ENCODE measurements at regions not wholly inside any gene's neighbourhood (a gene's known extent, or its start where the extent isn't known, plus 50 kb on each side); places are given as distances from the start of the nearest gene placed in this dataset.
"Not testable (repeated sequence)": the region's sequence is repeated elsewhere in the genome, so short reads cannot be mapped to it uniquely, and the experiment has no call there.

DNA sequence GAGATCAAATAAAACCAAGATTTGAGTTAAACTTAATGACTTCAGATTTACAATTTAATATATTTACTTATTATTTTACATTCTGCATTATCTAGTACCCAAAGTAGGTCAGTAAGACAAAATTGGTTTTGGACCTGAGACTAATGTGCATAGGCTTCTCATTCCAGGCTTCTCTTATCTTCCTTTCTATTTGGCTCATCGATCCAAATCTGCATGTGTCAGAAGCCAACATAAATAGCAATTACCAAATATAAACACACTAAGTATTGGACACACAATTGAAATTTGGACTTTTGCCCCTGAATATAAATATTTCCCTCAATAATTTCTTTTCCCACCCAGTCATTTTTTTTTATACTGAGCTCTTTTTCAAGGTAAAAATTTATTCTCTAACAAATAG, 290.6 kb upstream of the ARHGEF26 start:
- DNase-seq (ENCODE audit: low read depth in 2 of 2) = no peak

DNA sequence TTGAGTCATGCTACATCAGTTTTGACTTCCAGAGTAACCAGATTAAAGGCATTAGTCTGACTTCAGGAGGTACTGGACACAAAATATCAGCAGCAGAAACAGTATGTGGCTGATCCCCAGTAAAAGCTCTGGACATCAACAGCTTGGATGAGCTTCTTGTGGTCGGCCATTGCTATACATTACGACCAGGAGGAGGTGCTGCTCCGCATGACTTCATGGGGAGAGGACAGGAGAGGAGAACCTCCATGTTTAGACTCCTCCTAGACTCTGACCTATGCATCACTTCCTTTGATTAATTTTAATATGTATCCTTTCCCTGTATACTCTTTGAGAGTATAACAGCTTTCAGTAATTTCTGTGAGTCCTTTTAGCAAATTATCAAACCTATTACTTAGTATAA, 285.6 kb upstream of the ARHGEF26 start:
- no peak for DNase-seq (ENCODE audit: low read depth in 2 of 2)

DNA sequence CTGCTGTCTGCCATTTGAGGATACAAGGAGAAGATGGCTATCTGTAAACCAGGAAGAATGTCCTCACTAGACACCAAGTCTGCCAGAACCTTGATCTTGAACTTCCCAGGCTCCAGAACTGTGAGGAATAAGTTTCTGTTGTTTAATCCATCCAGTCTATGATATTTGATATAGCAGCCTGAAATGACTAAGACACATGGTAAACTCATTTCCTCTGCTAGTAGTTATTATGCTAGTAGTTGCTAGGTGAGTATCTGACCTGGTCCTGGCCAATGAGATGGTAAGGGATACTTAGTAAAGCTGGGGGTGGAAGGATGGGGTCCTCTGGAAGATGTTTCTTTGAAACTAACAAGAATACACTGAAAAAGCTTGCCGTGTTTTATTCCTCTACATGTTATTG, 280.7 kb upstream of the ARHGEF26 start:
- no peak for DNase-seq (ENCODE audit: low read depth in 2 of 2)

DNA sequence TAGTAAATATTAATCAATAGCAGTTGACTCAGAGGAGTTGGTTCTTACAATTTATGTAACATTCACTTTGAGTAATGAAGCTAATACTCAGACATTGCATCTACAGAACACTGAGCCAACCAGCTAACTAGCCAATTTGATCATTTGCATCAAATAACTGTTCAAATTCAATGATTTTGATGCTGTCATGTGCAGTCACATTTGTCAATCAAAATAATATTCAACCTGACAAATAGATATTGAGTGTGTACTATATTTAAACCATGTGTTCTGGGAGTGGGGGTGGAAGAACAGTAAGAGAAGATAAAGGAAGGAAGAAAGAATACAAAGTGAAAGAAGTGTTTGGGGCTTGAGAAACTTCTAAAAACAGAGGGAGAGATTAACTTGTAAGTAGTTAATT, 277.2 kb upstream of the ARHGEF26 start:
- no peak for DNase-seq (ENCODE audit: low read depth in 2 of 2)

DNA sequence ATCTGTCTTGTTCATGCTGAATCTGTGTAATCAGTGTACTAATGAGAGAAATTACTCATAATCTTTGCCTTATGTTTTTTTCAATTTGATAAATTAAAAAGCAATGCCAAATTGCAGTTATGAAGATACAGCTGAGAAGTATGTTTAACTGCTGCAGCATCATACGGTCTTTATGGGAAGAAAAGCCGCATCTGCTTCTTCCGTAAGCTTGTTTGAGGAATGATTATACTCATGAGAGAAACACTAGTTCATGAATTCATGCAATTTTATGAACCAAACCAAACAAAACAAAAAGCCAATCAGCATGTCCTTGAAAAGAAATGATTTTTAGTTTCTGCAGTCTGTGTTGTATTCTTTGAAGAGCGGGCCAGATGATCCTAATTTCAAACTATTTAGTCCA, 275.9 kb upstream of the ARHGEF26 start:
- no peak for DNase-seq (ENCODE audit: low read depth in 2 of 2)

DNA sequence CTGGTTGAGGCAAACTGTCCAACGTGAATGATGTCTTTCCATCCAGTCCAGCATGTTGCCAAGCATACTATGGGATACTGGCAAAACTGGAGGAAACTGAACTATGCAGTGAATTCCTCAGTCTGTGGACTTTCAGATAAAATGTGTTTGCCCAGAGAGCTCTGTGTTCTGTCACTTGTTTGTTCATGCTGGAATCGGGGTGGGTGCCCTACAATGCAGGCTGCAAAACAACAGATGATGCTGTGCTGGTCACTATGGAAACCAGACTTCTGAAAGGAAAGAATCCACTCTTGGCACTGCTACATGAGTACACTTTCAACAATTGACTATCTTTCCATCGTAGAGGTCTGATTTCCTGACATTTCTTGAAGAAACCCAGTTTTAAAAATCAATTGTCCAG, 272.5 kb upstream of the ARHGEF26 start:
- DNase-seq (ENCODE audit: low read depth in 2 of 2) = no peak

DNA sequence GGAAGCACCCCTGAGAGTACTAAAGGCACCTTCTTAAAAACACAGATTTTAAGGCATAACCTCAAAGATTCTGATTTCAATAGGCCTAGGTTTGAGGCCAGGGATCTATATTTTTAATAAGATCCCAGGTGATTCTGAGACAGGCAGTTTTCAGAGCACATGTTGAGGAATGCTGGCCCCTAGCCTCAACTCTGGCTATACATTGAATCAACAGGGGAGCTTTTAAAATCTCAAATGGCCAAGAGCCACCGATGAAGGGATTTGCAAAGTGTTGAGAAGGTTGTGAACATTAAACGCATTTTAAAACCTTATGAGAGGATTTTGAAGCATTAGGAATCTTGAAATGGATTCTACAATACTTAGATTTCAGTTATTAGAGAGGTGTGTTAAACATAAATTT, 268.8 kb upstream of the ARHGEF26 start:
- no peak for DNase-seq (ENCODE audit: low read depth in 2 of 2)

DNA sequence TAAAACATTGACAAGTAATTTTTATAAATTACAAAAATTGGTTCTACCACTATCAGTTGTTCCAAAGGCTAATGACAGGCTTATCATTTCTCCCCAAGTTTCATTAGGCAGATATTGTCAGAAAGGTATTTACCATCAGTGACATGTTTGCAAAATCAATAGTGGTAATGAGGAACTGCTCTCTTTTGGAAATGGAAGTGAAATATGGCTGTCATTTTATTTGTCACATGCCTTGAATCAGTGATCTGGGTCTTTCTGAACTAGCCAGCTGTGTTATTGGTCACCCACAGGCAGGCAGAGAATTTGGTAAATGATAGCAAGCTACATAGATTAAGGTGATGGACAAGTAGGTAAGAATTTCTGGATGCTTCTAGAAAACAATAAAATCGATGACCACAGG, 268.0 kb upstream of the ARHGEF26 start:
- no peak for DNase-seq (ENCODE audit: low read depth in 2 of 2)

DNA sequence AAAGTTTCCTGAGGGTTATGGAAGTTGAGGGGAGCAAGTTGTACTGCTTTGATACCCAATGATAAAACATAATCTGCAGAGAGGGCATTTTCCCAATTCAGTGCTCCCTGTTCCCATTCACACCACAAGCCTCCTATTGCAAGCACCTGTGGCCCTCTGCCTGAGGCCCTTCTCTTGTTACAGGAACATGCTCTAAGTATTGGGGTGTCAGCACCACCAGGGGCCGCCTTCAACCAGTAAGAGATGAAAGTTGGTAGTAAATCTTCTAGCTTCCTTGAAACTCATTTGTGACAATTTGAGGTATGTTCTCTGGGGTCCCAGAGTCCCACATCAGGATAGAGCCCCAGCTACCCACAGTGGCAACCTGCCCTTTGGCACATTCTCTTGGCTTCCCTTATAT, 265.4 kb upstream of the ARHGEF26 start:
- DNase-seq (ENCODE audit: low read depth in 2 of 2) = no peak

DNA sequence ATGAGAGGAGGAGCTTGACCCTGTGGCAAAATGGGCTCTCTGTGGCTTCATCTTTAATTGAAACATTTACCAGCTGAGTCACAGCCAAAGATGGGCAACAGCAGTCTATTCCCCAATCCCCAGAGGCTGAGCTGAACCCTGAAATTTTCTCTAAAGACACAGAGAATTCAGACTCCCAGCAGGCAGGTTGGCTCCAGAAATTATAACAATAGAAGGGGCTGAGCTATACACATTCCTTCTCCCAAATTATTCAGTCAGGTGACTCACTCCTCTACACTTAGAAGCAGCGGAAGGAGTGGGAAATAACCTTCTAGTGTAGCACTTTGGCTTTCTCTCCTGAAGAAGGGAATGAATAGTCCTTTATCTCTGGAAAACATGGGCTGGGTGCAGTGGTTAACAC, 264.3 kb upstream of the ARHGEF26 start:
- no peak for DNase-seq (ENCODE audit: low read depth in 2 of 2)

DNA sequence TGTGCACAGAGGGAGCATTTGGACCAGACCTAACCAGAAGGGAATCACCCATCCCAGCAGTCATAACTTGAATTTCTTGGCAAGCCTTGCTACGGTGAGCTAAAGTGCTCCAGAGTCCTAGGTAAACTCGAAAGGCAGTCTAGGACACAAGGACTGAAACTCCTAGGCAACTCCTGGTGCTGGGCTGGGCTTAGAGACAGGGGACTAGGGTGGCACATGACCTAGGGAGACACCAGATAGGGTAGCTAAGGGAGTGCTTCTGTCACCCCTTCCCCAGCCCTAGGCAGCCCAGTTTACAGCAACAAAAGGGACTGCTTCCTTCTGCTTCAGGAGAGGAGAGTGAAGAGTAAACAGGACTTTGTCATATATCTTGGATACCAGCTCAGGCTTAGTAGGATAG, 256.4 kb upstream of the ARHGEF26 start:
- no peak for DNase-seq (ENCODE audit: low read depth in 2 of 2)

DNA sequence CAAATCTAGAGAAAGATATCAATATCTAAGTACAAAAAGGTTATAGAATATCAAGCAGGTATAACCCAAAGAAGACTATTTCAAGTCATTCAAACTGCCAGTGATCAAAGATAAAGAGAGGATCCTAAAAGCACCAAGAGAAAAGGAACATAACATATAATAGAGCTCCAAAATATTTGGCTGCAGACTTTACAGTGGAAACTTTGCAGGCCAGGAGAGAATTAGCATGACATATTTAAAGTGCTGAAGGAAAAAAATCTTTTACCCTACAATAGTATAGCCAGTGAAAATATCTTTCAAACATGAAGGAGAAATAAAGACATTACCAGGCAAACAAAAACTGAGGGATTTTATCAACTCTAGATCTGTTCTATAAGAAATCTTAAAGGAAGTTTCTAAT, 254.3 kb upstream of the ARHGEF26 start:
- no peak for DNase-seq (ENCODE audit: low read depth in 2 of 2)

DNA sequence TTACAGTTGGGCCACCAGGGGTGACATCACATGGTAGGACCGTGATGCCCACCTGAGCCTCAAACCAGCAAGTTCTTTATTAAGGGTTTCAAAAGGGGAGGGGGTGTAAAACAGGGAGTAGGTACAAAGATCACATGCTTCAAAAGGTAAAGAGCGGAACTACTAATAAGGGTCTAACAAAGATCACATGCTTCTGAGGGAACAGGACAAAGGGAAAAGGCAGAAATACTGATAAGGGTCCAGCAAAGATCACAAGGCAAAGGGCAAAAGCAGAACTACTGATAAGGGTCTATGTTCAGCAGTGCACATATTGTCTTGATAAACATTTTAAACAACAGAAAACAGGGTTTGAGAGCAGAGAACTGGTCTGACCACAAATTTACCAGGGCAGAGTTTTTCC, 246.8 kb upstream of the ARHGEF26 start:
- not testable (repeated sequence) for DNase-seq (ENCODE audit: low read depth in 2 of 2)

DNA sequence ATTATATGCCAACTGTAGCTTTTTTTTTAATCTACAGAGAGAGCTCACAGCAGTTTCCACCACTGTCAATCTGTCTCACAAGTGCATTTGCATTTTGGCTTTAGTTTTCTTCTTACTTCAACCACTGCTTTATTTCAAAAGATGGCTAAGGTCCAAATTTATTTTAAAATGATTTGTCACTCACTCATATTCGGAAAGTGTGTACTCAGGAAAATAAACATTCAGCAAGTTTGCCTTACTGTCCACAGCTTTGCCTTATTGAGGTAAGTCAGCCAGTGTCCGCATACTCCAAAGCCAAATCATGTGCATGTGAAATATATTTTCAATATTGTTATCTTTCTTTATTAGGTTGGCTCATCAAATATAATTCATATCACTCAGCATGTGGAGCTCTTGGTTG, 240.7 kb upstream of the ARHGEF26 start:
- no peak for DNase-seq (ENCODE audit: low read depth in 2 of 2)

DNA sequence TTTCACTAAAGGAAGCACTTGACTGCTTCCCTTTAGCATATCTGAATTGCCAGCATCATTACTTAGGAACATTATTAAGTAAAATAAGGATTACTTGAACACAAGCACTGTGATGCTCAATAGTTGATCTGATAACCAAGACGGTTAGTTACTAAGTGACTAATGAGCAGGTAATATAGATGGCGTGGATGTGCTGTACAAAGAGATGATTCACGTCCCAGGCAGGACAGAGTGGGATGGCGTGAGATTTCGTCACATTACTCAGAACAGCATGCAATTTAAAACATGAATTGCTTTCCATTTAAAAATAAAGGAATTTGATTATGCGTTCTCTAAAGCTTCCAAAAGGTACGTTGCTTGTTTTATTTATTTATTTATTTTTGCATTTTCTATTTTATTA, 240.0 kb upstream of the ARHGEF26 start:
- no peak for DNase-seq (ENCODE audit: low read depth in 2 of 2)

DNA sequence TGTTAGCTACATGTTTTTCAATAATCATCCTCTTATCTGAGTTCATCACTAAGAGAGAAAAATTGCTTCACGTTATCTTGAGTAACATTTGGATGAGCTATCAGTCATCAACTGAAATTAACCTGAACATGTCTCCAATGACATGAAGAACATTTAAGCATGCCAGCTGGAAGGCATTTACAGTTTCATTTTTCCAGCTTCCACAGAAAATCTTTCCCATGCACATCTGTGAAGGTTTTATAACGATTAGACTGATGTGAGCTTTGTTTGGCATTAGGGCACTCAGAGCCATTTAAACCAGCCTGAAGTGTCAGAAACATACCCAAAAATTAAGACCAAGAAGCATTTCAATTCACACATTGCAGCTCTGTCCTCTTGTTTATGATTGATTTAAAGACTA, 235.8 kb upstream of the ARHGEF26 start:
- no peak for DNase-seq (ENCODE audit: low read depth in 2 of 2)

DNA sequence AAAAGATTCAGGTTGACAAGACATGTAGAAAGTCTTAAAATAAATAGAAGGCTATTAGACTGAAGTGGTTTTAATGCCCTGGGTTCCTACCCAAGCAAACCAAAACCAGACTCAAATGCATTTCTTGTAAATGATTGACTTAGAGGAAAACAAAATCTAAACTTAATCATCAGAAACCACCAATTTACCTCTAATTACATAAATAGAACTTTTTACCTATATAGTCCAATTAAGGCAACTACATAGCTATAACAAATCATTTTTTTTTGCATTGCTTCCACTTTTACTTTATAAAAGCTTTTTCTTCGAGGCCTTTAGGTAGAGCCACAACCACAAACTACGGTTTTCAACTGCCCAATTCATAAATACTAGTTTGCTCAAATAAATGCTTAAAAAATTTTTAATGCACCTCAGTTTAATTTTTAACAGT, 231.3 kb upstream of the ARHGEF26 start:
- DNase-seq (ENCODE audit: low read depth in 2 of 2) = no peak

DNA sequence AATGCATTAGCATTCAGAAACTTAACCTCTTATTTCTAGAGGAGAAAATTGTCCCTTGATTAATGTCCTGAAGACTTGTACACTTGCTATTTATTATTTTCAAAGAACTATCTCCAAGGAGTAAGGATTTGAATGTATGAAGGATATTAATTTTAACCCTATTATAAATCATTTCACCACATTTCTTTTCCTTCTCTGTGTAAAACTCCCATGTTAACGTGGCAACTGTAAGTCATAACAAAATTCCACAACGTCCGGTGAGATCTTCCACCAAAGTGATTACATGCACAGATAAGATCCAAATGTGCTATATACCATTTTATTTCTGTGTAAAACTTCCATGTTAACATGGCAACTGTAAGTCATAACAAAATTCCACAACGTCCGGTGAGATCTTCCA, 229.1 kb upstream of the ARHGEF26 start:
- DNase-seq (ENCODE audit: low read depth in 2 of 2) = no peak

DNA sequence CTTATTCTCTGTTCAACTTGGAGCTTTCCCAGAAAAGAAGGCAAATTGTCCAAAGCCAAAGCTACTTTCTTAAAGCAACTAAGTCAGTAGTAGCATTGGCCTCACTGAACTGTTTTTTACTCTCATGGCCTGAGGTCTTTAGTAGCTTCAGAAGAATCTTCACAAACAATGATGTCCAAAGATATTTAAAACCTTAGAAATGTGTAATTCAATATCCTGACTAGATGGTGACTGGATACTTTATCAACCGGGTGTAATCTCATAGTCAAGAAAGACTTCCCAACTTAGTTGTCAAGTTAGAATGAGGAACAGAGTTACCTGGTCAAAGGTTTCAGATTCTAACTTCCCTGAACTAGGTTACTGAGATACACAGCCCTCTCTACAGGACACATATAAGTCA, 226.3 kb upstream of the ARHGEF26 start:
- DNase-seq (ENCODE audit: low read depth in 2 of 2) = no peak

DNA sequence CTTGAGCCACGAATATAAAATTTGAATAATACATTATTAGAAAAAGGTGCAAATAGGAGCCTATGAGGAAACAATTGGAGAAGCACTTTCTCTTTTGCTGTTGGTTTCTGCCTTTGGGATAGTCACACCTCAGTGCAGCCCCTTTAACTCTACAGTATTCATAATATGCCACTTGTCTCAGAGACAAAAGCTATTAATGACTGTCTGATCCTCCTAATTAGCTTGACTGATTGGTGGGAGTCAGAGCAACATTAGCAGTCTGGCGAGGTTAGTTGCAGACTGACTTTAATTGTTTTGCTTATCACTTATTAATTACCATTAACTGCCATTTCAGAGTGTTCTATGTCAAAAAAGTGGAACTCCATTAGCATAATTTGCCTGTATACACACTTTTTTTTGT, 225.0 kb upstream of the ARHGEF26 start:
- no peak for DNase-seq (ENCODE audit: low read depth in 2 of 2)

DNA sequence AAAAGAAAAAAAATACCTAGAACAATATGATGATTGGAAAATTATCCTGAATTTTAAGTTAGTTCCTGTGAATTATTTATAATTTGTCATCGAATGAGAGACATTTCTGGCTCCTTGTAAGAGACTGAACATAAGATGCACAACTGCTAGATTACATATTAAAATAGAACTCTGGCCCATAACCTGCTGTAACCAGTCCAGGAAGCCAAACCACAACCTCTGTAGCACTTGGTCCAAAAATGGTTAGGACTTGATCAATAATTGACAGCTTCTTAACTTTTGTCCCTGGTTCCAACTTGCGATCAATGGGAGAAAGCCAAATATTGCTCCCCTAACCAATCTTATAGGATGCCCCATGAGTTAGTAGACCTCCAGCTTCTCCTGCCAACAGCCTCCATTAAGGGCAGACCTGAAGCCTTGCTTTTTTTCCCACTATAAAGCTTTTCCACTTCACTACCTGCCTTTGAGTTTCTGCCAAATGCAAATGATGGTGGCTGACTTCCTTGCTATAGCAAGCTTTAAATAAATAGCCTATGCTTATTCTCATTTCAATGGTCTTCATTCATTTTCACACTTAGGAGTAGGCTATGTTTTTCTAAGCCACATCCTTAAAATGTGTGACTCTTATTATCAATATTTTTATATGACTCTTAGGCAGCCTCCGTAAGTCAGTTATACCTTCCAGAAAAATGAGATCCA, 224.0 kb upstream of the ARHGEF26 start:
- no peak for DNase-seq (ENCODE audit: low read depth in 2 of 2)

DNA sequence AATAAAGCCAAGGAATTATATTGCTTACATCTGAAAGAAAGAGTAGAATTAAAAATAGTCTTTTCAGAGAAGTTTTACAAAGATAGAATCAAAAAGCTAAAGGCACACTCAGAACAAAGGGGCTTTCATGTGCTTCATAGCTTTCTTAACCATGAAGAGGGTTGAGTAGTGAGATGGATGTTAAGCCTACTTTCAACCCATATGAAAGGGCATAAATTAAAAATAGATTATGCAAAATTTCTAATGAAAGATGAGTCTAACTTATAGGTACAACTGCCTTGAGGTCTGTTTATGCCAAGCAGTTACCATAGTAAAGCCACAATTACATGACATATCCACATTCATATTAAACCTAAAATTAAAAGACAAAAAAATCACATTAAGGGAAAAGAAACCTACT, 223.3 kb upstream of the ARHGEF26 start:
- no peak for DNase-seq (ENCODE audit: low read depth in 2 of 2)

DNA sequence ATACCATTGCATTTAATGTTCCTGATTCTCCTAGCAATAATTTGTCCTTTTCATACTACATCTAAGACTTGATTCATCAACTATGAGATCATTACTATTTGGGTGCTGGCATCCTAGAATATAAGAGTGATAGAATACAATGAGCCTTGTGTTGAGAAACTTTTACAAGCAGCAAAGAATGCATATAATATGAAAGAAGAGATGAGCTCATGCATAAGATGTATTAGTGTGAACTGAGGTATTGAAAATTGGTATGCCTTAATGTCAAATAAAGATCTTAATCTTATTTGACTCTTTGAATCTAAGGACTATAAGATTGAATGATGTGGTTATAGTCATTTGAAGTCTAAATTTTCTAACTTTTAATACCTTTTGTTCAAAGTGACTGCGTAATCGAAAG, 220.0 kb upstream of the ARHGEF26 start:
- DNase-seq (ENCODE audit: low read depth in 2 of 2) = no peak

DNA sequence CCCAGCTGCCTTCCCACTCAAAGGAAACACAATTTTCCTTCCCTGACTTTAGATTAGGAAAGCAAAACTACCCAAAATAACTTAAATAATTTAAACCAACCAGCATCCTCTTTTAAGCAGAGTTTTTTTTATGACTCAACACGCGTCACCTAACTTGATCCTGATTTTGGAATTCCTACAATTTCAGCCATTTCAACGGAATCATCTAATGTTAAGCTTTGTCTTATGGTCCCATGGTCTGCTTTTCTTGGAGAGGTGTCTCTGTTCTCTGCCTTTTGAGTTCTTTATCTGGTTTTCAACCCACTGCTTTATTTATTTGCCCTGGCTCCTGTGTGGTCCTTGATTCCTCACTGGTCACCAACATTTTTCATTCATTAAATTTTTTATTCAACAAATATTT, 219.2 kb upstream of the ARHGEF26 start:
- no peak for DNase-seq (ENCODE audit: low read depth in 2 of 2)

DNA sequence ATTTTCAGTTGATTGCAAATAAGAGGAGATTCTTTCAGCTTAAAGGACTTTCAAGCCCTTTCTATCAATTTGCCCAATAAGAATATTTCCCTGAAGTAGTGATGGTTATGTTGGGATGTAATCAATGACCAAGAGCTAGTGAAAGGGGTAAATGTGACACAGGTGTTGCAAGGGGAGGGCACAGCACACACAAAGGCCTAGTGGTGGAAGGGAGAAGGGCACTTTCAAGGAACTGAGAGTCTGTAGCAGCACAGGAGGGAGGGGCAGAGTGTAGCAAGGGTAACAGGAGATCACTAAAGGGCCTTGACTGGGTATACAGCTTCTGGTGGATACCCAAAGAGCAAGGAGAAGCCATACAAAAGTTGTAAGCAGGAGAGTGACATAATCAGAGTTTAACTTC, 217.8 kb upstream of the ARHGEF26 start:
- no peak for DNase-seq (ENCODE audit: low read depth in 2 of 2)

Data from stimulated activated CD8-positive, alpha-beta memory T cell treated with anti-CD3 and anti-CD28 coated beads, Interleukin-2, amount 100 ng/mL, for 48 hours (primary cell).